ENCODE measurements at regions not wholly inside any gene's neighbourhood (a gene's known extent, or its start where the extent isn't known, plus 50 kb on each side); places are given as distances from the start of the nearest gene placed in this dataset.

DNA sequence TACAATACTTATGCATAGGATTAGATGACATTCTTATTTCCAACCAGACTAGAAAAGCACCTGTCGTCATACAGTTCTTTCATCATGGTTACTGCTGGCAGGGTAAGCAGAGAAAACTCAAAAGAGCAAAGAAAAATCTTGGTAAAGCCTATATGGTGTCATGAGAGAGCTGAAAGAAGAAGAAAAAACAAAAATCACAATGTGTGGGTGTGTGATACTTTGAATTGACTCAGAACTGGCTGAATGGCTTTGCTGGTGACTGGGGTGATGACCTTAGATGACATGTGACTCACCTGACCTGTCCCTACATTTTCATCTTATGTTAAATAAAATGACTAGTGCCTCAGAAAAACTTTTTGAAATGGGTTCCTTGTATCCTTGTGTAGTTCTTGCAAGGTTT lies 278.1 kb upstream of the LMO3 start:
- no peak for TF ChIP-seq ZNF8 (CRISPR knock-in tag; IDR thresholded peaks at IDR 0.05)
- no peak for TF ChIP-seq GLIS3 (CRISPR knock-in tag; IDR thresholded peaks at IDR 0.05)
- TF ChIP-seq, protein P1, sequence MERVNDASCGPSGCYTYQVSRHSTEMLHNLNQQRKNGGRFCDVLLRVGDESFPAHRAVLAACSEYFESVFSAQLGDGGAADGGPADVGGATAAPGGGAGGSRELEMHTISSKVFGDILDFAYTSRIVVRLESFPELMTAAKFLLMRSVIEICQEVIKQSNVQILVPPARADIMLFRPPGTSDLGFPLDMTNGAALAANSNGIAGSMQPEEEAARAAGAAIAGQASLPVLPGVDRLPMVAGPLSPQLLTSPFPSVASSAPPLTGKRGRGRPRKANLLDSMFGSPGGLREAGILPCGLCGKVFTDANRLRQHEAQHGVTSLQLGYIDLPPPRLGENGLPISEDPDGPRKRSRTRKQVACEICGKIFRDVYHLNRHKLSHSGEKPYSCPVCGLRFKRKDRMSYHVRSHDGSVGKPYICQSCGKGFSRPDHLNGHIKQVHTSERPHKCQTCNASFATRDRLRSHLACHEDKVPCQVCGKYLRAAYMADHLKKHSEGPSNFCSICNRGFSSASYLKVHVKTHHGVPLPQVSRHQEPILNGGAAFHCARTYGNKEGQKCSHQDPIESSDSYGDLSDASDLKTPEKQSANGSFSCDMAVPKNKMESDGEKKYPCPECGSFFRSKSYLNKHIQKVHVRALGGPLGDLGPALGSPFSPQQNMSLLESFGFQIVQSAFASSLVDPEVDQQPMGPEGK (CRISPR knock-in tag; IDR thresholded peaks at IDR 0.05; ENCODE audit: borderline replicate concordance): no peak
- TF ChIP-seq TOX (CRISPR knock-in tag; IDR thresholded peaks at IDR 0.05; ENCODE audit: borderline replicate concordance): no peak
- TF ChIP-seq BACH2 (CRISPR knock-in tag; IDR thresholded peaks at IDR 0.05; ENCODE audit: borderline replicate concordance): no peak
- TF ChIP-seq PPARA (CRISPR knock-in tag; IDR thresholded peaks at IDR 0.05; ENCODE audit: borderline replicate concordance): no peak
- no peak for TF ChIP-seq ZFP30 (CRISPR knock-in tag; IDR thresholded peaks at IDR 0.05)
- no peak for TF ChIP-seq ESRRG (CRISPR knock-in tag; IDR thresholded peaks at IDR 0.05)
- no peak for TF ChIP-seq ZNF70 (CRISPR knock-in tag; IDR thresholded peaks at IDR 0.05)
- TF ChIP-seq ISL1 (CRISPR knock-in tag; IDR thresholded peaks at IDR 0.05): no peak
- no peak for TF ChIP-seq ARNTL (CRISPR knock-in tag; IDR thresholded peaks at IDR 0.05; ENCODE audit: borderline replicate concordance, low read depth)
- TF ChIP-seq, protein P2, sequence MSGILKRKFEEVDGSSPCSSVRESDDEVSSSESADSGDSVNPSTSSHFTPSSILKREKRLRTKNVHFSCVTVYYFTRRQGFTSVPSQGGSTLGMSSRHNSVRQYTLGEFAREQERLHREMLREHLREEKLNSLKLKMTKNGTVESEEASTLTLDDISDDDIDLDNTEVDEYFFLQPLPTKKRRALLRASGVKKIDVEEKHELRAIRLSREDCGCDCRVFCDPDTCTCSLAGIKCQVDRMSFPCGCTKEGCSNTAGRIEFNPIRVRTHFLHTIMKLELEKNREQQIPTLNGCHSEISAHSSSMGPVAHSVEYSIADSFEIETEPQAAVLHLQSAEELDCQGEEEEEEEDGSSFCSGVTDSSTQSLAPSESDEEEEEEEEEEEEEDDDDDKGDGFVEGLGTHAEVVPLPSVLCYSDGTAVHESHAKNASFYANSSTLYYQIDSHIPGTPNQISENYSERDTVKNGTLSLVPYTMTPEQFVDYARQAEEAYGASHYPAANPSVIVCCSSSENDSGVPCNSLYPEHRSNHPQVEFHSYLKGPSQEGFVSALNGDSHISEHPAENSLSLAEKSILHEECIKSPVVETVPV (CRISPR knock-in tag; IDR thresholded peaks at IDR 0.05): no peak
- TF ChIP-seq, protein P3, sequence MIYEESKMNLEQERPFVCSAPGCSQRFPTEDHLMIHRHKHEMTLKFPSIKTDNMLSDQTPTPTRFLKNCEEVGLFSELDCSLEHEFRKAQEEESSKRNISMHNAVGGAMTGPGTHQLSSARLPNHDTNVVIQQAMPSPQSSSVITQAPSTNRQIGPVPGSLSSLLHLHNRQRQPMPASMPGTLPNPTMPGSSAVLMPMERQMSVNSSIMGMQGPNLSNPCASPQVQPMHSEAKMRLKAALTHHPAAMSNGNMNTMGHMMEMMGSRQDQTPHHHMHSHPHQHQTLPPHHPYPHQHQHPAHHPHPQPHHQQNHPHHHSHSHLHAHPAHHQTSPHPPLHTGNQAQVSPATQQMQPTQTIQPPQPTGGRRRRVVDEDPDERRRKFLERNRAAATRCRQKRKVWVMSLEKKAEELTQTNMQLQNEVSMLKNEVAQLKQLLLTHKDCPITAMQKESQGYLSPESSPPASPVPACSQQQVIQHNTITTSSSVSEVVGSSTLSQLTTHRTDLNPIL (CRISPR knock-in tag; IDR thresholded peaks at IDR 0.05; ENCODE audit: low read depth): no peak

Measured in SK-N-SH treated with all-trans-retinoic acid at 6 μM for 48 hours (cell line).